ENCODE measurements at regions not wholly inside any gene's neighbourhood (a gene's known extent, or its start where the extent isn't known, plus 50 kb on each side); places are given as distances from the start of the nearest gene placed in this dataset.
"Not testable (repeated sequence)": the region's sequence is repeated elsewhere in the genome, so short reads cannot be mapped to it uniquely, and the experiment has no call there.

DNA sequence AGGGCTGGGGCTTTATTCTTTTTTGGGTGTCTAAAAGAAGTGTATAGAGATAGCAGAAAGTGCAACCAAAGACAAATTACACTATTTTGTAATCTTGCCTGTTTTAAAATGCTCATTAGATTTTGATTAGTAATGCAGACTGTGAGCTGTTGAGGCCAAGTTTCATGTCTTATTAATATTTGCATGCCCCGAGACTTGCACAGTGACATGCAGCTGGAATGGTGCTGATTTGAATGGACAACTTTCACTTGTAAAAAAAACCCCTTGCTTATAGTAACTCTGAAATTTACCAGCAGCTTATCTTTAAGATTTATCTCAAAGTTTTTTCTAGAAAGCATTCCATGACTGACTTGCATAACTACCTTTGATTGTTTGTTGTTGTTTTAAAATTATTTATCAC, 835.1 kb upstream of the IGFBP7 start:
- TF ChIP-seq, protein P1, sequence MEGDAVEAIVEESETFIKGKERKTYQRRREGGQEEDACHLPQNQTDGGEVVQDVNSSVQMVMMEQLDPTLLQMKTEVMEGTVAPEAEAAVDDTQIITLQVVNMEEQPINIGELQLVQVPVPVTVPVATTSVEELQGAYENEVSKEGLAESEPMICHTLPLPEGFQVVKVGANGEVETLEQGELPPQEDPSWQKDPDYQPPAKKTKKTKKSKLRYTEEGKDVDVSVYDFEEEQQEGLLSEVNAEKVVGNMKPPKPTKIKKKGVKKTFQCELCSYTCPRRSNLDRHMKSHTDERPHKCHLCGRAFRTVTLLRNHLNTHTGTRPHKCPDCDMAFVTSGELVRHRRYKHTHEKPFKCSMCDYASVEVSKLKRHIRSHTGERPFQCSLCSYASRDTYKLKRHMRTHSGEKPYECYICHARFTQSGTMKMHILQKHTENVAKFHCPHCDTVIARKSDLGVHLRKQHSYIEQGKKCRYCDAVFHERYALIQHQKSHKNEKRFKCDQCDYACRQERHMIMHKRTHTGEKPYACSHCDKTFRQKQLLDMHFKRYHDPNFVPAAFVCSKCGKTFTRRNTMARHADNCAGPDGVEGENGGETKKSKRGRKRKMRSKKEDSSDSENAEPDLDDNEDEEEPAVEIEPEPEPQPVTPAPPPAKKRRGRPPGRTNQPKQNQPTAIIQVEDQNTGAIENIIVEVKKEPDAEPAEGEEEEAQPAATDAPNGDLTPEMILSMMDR (IDR thresholded peaks at IDR 0.05; ENCODE audit: insufficient read depth, low read length): no peak
- DNase-seq (ENCODE audit: low read depth): no peak
- H3K4me3 ChIP-seq (ENCODE audit: low read depth, low read length): no peak overlapping the region

DNA sequence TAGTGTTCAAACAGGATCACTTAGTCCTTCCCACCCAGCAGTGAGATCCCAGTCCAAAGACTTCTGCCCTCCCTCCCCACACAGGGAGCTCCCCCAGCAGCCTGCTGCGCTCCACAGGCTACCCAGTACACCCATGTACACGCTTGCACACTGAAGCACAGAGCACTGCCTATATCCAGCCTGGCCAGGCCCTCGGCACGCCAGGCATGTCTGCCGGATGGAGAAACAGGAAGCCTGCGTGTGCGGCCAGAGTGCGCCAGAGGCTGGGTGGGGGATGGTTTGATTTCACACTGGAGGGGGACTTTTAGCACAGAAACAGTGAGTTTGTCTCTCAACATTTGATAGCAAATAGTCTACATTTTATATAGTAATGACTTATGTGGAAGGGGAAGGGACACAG, 833.5 kb upstream of the IGFBP7 start:
- DNase-seq (ENCODE audit: low read depth): peak; percentile 40
- TF ChIP-seq, protein P1 (IDR thresholded peaks at IDR 0.05; ENCODE audit: insufficient read depth, low read length): no peak
- no peak overlapping the region for H3K4me3 ChIP-seq (ENCODE audit: low read depth, low read length)

DNA sequence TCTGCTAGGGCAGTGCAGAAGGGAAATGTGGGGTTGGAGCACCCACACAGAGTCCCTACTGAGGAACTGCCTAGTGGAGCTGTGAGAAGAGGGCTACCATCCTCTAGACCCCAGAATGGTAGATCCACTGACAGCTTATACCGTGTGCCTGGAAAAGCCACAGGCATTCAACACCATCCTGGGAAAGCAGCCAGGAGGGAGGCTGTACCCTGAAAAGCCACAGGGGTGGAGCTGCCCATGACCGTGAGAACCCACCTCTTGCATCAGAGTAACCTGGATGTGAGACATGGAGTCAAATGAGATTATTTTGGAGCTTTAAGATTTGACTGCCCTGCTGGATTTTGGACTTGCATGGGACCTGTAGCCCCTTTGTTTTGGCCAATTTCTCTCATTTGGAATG, 827.1 kb upstream of the IGFBP7 start:
- not testable (repeated sequence) for DNase-seq (ENCODE audit: low read depth); H3K4me3 ChIP-seq (ENCODE audit: low read depth, low read length)

DNA sequence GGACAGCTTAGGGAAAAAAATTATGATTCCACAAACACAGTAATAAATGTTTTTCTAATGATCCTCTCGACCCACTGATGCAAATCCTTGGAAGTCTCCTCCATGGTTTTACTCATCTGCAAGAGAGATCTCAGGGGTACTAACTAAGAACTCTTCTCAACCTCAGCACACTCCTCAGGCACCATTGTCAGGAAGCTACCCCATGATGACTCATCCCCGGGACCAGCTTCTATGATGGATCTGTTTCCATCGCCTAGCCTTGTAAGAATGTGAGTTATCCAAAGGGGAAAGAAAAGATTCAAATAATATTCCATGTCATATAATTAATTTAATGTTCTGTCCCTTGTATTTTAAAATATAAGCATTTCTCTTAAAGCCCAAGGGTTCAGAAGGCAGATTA, 816.1 kb upstream of the IGFBP7 start:
- no peak overlapping the region for H3K4me3 ChIP-seq (ENCODE audit: low read depth, low read length)
- DNase-seq (ENCODE audit: low read depth): no peak
- TF ChIP-seq, protein P1 (IDR thresholded peaks at IDR 0.05; ENCODE audit: insufficient read depth, low read length): no peak

DNA sequence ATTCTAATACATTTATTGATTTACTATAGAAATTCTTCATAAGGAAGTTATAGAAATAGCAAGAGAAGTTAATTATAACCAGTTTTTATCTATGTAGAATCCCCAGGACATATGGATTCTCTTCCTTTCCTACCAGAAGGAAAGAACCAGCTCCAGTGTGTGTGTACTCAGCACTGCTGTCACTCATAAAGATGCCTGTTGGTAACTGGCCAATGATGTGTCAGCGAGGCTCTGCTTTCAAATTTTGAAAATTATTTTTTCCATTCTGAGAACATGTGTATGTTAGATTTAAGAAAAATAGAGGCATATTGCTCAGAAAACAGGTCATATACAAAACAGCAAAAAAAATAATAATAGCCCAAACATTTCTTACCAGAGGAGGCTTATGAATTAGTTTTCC, 814.8 kb upstream of the IGFBP7 start:
- H3K4me3 ChIP-seq (ENCODE audit: low read depth, low read length): no peak overlapping the region
- TF ChIP-seq, protein P1 (IDR thresholded peaks at IDR 0.05; ENCODE audit: insufficient read depth, low read length): no peak
- DNase-seq (ENCODE audit: low read depth): no peak

DNA sequence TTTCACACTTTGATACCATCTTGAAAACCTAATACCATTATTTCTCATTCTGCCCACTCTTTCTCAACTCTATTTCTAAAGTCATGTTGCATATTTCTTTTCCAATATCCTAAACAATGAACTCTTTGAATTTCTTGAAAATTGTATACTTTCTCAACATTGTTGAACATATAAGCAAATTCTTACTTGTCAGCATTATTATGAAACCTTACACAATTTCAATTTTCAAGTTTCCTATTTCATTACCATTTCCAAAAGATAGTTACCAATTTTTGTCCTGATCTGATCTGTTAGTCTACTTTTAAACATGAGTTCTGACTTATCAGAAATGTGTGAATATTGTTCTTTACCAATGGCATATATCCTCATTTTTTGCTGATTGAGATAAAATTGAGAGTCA, 806.3 kb upstream of the IGFBP7 start:
- no peak for DNase-seq (ENCODE audit: low read depth)
- TF ChIP-seq, protein P1 (IDR thresholded peaks at IDR 0.05; ENCODE audit: insufficient read depth, low read length): no peak
- no peak overlapping the region for H3K4me3 ChIP-seq (ENCODE audit: low read depth, low read length)

DNA sequence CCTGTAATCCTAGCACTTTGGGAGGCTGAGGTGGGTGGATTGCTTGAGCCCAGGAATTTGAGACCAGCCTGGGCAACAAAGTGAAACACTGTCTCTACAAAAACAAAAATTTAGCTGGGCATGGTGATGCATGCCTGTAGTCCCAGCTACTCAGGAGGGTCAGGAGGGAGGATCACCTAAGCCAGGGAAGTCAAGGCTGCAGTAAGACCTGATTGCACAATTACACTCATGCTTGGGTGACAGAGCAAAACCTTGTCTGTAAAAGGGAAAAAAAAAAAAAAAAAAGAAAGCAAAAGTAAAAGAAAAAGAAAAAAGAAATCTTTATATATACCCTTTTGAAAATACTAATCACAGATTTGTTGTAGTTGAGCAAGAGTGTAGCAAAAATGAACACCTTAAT, 801.0 kb upstream of the IGFBP7 start:
- H3K4me3 ChIP-seq (ENCODE audit: low read depth, low read length): no peak overlapping the region
- TF ChIP-seq, protein P1 (IDR thresholded peaks at IDR 0.05; ENCODE audit: insufficient read depth, low read length): no peak
- DNase-seq (ENCODE audit: low read depth): no peak
